ENCODE measurements at regions not wholly inside any gene's neighbourhood (a gene's known extent, or its start where the extent isn't known, plus 50 kb on each side); places are given as distances from the start of the nearest gene placed in this dataset.

GRCh38 chr7:81277691-81278090 lies 358.8 kb upstream of the SEMA3C start:
- Histone ChIP-seq H3K4me1 (no peaks in the 10 kb centered on the region), H3K27ac (no peak overlapping the region), H3K4me3 (replicated peaks in 1 of 3) (no peak overlapping the region), H3K9me3 (no peaks in the 10 kb centered on the region), H3K27me3 (no peaks in the 10 kb centered on the region), H3K36me3 (no peaks in the 10 kb centered on the region)
- intact Hi-C loops (cut with DNase I) = no loop called here
- DNase-seq = no peak
- 79 to 84% methylated on average over 2 of the region's 2 CpGs for WGBS, 2 donors
- TF ChIP-seq CTCF (IDR thresholded peaks at IDR 0.05) (no peak), POLR2A (IDR thresholded peaks at IDR 0.05) (no peak)

GRCh38 chr7:81273601-81274397 lies 354.9 kb upstream of the SEMA3C start:
- WGBS, 2 donors = 56 to 64% methylated on average over 5 to 6 of the region's 6 CpGs
- intact Hi-C loops (cut with DNase I) = no loop called here
- Histone ChIP-seq H3K4me1 (no peaks in the 10 kb centered on the region), H3K9me3 (no peaks in the 10 kb centered on the region), H3K4me3 (replicated peaks in 1 of 3) (no peak overlapping the region), H3K27me3 (no peaks in the 10 kb centered on the region), H3K27ac (no peak overlapping the region), H3K36me3 (no peaks in the 10 kb centered on the region)
- no peak for DNase-seq
- TF ChIP-seq POLR2A (IDR thresholded peaks at IDR 0.05) (no peak), CTCF (IDR thresholded peaks at IDR 0.05) (no peak)

- WGBS, 2 donors = 91 to 100% methylated on average over 1 of the region's 1 CpG
- intact Hi-C loops (cut with DNase I) = no loop called here
These were observed 353.3 kb upstream of the SEMA3C start for GRCh38 chr7:81272176-81272575.

GRCh38 chr7:81268551-81268950 lies 349.7 kb upstream of the SEMA3C start:
- intact Hi-C loops (cut with DNase I) = no loop called here
- H3K27ac ChIP-seq = no peak overlapping the region
- TF ChIP-seq CTCF (IDR thresholded peaks at IDR 0.05) (no peak), POLR2A (IDR thresholded peaks at IDR 0.05) (no peak)
- H3K9me3 ChIP-seq = no peaks in the 10 kb centered on the region
- H3K36me3 ChIP-seq = no peaks in the 10 kb centered on the region
- H3K4me3 ChIP-seq (replicated peaks in 1 of 3) = no peak overlapping the region
- H3K4me1 ChIP-seq = no peaks in the 10 kb centered on the region
- H3K27me3 ChIP-seq = no peaks in the 10 kb centered on the region
- 91 to 93% methylated on average over 1 of the region's 1 CpG for WGBS, 2 donors
- no peak for DNase-seq

More at GRCh38 chr7:81272176-81272575, 353.3 kb upstream of the SEMA3C start:
- TF ChIP-seq POLR2A (IDR thresholded peaks at IDR 0.05) (no peak), CTCF (IDR thresholded peaks at IDR 0.05) (no peak)
- Histone ChIP-seq H3K36me3 (no peaks in the 10 kb centered on the region), H3K27ac (no peak overlapping the region), H3K4me1 (no peaks in the 10 kb centered on the region), H3K27me3 (no peaks in the 10 kb centered on the region), H3K4me3 (replicated peaks in 1 of 3) (no peak overlapping the region), H3K9me3 (no peaks in the 10 kb centered on the region)
- DNase-seq = no peak

- Histone ChIP-seq H3K27ac (no peak overlapping the region), H3K4me1 (no peaks in the 10 kb centered on the region), H3K36me3 (no peaks in the 10 kb centered on the region), H3K27me3 (no peaks in the 10 kb centered on the region), H3K4me3 (replicated peaks in 1 of 3) (no peak overlapping the region), H3K9me3 (no peaks in the 10 kb centered on the region)
- WGBS, 2 donors = 38 to 63% methylated on average over 2 of the region's 2 CpGs
- DNase-seq = no peak
- TF ChIP-seq CTCF (IDR thresholded peaks at IDR 0.05) (no peak), POLR2A (IDR thresholded peaks at IDR 0.05) (no peak)
- intact Hi-C loops (cut with DNase I) = no loop called here
These were observed 348.7 kb upstream of the SEMA3C start for GRCh38 chr7:81267508-81267907.

Measured in thyroid gland (tissue), 4 donors.